Colonic mucosa (tissue), 4 donors: ENCODE measurements at regions not wholly inside any gene's neighbourhood (a gene's known extent, or its start where the extent isn't known, plus 50 kb on each side); places are given as distances from the start of the nearest gene placed in this dataset.

Experiments used
- DNase-seq: peaks from one replicate; pipeline ENCODE4 v3.0.0-alpha.2; 2020
- H3K27ac ChIP-seq: fragments of 200-600 bp; one replicate; pipeline ENCODE4 v1.8.0; 2021
- H3K27me3 ChIP-seq: fragments of 200-600 bp; one replicate; pipeline ENCODE4 v1.8.0; 2021
- H3K36me3 ChIP-seq: fragments of 200-600 bp; one replicate; pipeline ENCODE4 v1.8.0; 2021
- H3K4me1 ChIP-seq: fragments of 200-600 bp; one replicate; pipeline ENCODE4 v1.8.0; 2021; ENCODE audit warnings: mild to moderate bottlenecking
- H3K4me3 ChIP-seq: fragments of 200-600 bp; one replicate; pipeline ENCODE4 v1.8.0; 2021
- H3K9ac ChIP-seq, 2 donors: one replicate each; pipeline ENCODE4 v1.7.0; 2013; ENCODE audit warnings: control low read depth in 2 of 2, low read depth in 2 of 2, low read length in 2 of 2
- H3K9me3 ChIP-seq: fragments of 200-600 bp; one replicate; pipeline ENCODE4 v1.8.0; 2021
- intact Hi-C: fragments of 100-400 bp; cut with DNase I; formaldehyde crosslinking; loops from one replicate; pipeline ENCODE4 v1.14.1; 2022
- TF ChIP-seq, protein P1 (sequence below): fragments of 200-600 bp; IDR thresholded peaks from one replicate; pipeline ENCODE4 v1.8.0; 2022; ENCODE audit warnings: antibody characterized with exemption, mild to moderate bottlenecking
- donor health status: healthy.
- donor health status: DM: no; HTN: no; CAD: no.
- donor health status: DM: no; HTN: no; CAD: no.

DNA sequence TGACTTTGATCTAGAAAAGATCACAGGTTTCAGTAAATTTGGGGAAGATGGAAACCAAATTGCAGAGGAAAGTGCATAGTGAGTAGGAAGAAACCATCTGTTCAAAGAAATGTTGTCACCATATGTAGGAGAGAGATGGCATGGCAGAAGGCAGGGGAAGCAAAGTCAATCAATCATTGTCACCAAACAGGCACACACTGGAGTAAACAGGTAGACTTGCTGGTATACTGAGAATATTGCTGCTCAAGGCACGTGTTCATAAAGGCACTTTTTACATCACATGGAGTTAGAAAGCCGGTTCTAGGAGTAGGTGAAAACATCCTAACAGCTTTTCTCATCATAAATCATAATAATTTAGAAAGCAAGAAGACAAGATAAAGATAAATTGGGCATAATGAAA, 550.5 kb upstream of the FAT1 start:
- Histone ChIP-seq H3K4me3 (no peak overlapping the region), H3K4me1 (no peaks in the 10 kb centered on the region), H3K36me3 (no peaks in the 10 kb centered on the region), H3K27me3 (no peaks in the 10 kb centered on the region), H3K9ac (no peak overlapping the region), H3K9me3 (no peaks in the 10 kb centered on the region), H3K27ac (no peak overlapping the region)
- TF ChIP-seq, protein P1, sequence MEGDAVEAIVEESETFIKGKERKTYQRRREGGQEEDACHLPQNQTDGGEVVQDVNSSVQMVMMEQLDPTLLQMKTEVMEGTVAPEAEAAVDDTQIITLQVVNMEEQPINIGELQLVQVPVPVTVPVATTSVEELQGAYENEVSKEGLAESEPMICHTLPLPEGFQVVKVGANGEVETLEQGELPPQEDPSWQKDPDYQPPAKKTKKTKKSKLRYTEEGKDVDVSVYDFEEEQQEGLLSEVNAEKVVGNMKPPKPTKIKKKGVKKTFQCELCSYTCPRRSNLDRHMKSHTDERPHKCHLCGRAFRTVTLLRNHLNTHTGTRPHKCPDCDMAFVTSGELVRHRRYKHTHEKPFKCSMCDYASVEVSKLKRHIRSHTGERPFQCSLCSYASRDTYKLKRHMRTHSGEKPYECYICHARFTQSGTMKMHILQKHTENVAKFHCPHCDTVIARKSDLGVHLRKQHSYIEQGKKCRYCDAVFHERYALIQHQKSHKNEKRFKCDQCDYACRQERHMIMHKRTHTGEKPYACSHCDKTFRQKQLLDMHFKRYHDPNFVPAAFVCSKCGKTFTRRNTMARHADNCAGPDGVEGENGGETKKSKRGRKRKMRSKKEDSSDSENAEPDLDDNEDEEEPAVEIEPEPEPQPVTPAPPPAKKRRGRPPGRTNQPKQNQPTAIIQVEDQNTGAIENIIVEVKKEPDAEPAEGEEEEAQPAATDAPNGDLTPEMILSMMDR: no peak
- DNase-seq: no peak
- intact Hi-C loops: no loop called here

DNA sequence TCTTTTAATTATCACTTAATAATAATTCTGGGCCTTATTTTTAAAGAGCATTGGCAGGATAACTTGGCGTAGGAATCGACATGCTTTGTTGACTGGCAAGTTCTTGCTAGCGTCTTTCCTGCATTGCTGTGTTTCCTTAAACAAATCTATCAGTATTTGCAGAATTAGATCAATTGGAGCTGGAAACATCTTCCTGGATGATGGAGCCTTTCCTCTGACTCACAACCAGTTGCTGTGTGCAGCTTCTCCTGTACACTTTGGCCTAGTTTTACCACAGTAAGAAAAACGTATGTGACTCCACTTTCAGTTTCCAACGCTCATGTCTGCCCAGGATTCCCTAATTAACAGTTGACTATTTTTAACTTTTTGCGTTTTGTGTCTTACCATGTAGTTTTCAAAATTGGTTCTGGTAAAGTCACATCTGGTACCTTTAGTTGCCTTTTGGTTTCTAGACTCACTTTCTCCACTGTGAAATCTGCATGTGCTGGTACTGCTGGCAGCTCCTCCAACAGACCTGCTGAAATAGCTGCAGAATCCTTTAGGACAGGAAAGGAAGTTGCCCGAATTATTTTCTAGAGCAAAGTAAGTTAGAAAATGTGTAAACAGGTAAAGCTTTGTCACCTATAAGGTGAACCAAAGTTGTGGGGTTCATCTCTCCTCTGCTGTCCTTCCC, 553.2 kb upstream of the FAT1 start:
- Histone ChIP-seq H3K27ac (no peak overlapping the region), H3K4me1 (no peaks in the 10 kb centered on the region), H3K36me3 (no peaks in the 10 kb centered on the region), H3K27me3 (no peaks in the 10 kb centered on the region), H3K9ac (no peak overlapping the region), H3K4me3 (no peak overlapping the region), H3K9me3 (no peaks in the 10 kb centered on the region)
- TF ChIP-seq, protein P1: no peak
- intact Hi-C loops: no loop called here
- no peak for DNase-seq

DNA sequence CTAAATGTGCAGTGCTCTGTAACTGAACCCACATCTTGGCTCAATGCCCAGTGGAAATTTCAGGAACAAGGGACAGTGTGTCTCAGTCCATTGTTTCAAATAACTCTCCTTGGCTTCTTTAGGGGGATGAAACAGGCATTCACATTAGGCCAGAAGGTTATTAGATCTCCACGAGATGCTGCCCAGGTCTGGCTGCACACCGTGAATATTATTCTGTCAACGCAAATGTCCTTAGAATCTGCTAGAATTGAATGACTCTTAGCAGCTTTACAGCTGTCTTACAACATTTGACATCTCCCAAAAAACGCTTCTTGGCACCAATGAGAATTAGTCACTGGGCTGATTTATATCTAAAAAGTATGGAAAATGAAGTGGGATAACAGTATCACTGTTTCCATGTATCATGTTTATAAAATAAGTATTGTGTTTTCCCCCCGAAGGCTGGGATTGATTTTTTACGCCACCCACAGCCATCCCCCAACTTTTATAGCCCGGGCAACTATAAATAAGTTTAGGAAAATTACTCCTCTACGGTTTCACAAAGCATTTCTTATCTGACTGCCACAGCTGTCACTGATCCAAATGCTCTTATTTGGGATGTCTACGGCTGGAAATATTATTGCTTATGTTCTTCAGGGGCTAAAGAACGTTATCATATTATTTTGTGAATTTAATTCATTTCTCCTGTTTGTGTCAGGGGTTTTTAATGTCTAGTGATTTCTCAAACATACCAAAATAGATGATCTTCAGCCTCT, 559.7 kb upstream of the FAT1 start:
- no peaks in the 10 kb centered on the region for H3K36me3 ChIP-seq
- H3K4me1 ChIP-seq: no peaks in the 10 kb centered on the region
- H3K27me3 ChIP-seq: no peaks in the 10 kb centered on the region
- TF ChIP-seq, protein P1: no peak
- DNase-seq: no peak
- no peak overlapping the region for H3K4me3 ChIP-seq
- no peak overlapping the region for H3K27ac ChIP-seq
- intact Hi-C loops: no loop called here
- H3K9ac ChIP-seq: no peak overlapping the region
- no peaks in the 10 kb centered on the region for H3K9me3 ChIP-seq

DNA sequence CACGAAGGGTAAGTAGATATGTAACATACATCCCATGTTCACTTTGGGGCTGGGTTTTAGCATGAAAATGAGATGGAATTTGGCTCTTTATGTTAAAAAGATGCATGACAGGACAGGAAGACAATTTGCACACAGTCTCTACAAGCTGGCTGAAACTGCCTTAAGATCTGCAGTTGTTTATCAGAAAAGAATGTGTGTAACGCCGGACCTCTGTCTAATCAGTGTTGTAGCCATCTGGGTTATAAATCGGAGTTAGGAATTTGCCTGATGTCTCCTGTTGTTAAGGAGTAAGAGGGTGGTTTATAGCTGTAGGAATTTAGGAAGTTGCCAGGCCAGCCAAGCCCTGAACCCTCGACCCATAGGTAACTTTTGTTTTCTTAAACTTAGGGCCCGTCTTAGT, 562.9 kb upstream of the FAT1 start:
- Histone ChIP-seq H3K27me3 (no peaks in the 10 kb centered on the region), H3K4me3 (no peak overlapping the region), H3K9me3 (no peaks in the 10 kb centered on the region), H3K36me3 (no peaks in the 10 kb centered on the region), H3K4me1 (no peaks in the 10 kb centered on the region), H3K27ac (no peak overlapping the region), H3K9ac (no peak overlapping the region)
- intact Hi-C loops: no loop called here
- no peak for DNase-seq
- TF ChIP-seq, protein P1: no peak

DNA sequence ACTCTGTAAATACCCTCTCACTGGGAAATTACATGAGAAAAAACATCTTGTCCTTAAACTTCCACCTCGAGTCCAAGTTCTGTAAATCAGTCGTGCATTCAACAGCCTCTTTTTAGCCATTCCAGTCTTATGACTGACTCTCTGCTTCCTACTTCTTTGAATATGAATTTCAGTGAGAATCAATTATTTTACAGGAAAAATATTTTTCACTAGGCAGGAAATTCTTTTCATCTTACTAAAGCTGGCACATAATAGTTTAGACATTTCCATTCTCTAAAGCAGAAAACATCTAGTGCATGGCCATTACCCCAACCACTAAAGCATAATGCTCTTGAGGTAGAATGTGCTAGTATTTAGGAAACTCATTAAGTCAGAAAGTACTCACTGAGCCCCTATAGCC, 565.7 kb upstream of the FAT1 start:
- Histone ChIP-seq H3K9ac (no peak overlapping the region), H3K36me3 (no peaks in the 10 kb centered on the region), H3K27ac (no peak overlapping the region), H3K4me1 (no peaks in the 10 kb centered on the region), H3K4me3 (no peak overlapping the region), H3K27me3 (no peaks in the 10 kb centered on the region), H3K9me3 (no peaks in the 10 kb centered on the region)
- TF ChIP-seq, protein P1: no peak
- DNase-seq: no peak
- intact Hi-C loops: no loop called here
